NCI-H1694 (cell line): ENCODE measurements at regions not wholly inside any gene's neighbourhood (a gene's known extent, or its start where the extent isn't known, plus 50 kb on each side); places are given as distances from the start of the nearest gene placed in this dataset.
"Not testable (repeated sequence)": the region's sequence is repeated elsewhere in the genome, so short reads cannot be mapped to it uniquely, and the experiment has no call there.

ENCODE experiments used
- DNase-seq: peaks from one replicate; lab custom pipeline; 2025; lab: John Stamatoyannopoulos, UW

DNA sequence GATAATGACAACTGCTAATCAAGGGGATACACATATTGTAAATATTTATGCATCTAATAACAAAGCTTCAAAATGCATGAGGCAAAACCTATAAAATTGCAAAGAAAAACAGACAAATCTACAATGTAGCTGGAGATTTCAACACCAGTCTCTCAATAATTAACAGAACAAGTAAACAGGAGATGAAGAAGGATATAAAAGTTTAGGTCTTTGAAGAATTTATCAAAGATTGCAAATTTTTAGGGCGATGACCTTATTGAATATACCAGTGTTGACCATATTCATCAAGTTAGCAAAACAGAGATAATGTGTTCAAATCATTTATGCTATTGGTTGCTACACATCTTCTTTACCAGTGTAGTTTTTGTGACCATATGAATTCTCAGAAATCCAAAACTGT is 237.8 kb upstream of the SGK1 start:
- no peak for DNase-seq

DNA sequence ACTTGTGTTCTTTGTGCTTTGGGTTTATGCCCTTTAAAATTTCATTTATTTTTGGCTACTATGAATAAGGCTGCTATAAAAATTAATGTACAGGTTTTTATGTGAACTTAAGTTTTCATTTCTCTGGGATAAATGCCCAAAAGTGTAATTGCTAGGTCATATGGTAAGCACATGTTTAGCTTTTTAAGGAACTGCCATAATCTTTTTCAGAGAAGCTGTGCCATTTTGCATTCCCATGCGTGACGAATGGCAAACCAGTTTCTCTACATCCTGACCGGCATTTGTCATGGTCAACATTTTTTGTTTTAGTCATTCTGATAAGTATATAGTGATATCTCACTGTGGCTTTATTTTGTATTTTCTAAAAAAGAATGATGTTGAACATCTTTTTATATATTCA is 236.0 kb upstream of the SGK1 start:
- DNase-seq = no peak

- DNase-seq = no peak
These were observed 233.5 kb upstream of the SGK1 start for GRCh38 chr6:134551245-134551960.

- DNase-seq = no peak
These were observed 232.7 kb upstream of the SGK1 start for GRCh38 chr6:134550604-134551003.

DNA sequence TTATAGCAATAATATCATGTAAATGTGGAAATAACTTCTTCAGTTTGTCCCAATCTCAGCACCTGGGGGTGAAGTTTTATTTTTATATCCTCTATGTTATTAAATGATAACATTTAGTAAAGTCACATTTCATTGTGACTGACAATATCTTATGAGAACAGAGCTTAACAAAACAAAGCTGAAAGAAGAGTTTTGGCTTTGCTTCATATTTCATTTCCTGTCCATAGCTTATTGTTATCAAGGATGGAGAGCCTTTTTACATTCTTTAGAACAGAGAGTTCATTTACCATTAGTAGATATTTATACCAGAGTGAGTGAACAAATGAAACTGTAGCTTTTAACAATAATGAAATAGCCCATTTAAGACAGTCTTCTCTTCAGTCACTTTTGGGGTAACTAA is 231.9 kb upstream of the SGK1 start:
- DNase-seq = no peak

- DNase-seq = no peak
These were observed 229.2 kb upstream of the SGK1 start for GRCh38 chr6:134546962-134547645.

GRCh38 chr6:134544737-134545136 is 226.8 kb upstream of the SGK1 start:
- no peak for DNase-seq

GRCh38 chr6:134543128-134543527 is 225.2 kb upstream of the SGK1 start:
- DNase-seq = no peak

DNA sequence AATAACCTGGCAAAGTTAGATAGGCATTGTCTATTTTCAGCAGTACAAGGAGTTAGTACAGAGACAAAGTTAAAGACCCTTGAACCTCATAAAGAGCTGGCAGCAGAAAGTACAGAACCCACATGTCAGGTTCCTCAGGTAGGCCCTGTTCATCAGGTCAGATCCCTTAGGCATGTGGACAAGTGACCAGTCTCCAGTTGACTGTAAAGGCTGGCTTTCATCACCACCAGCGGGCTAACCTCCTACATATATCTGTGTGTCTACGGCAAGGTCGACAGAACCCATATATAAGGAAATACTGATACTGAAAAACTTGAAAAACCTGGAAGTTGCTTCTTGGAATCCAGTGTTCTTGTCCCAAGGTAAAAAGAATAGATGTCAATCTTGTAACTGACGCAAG is 223.1 kb upstream of the SGK1 start:
- no peak for DNase-seq

DNA sequence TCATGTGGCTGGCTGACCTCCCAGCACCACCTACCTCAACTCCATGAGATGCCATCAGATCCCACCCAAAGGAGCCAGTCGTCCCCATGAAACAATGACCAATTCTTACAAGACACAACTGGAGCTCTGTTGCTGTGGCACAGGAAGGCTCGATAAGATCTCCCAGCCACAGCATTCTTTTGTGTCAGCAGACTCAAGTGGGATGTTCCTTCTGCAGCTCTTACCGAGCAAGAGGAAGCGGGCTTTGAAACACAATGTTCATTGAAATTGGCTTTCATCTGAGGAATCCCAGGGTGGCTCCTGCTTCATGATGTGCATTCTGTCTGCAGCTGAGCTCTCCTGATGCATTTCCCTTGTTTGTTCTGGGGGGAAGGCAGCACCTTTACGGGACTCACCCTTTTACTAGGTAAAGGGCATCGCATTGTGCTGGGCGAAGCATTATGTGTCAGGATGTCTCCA is 222.0 kb upstream of the SGK1 start:
- DNase-seq = no peak

- not testable (repeated sequence) for DNase-seq
These were observed 219.9 kb upstream of the SGK1 start for GRCh38 chr6:134537765-134538164.

DNA sequence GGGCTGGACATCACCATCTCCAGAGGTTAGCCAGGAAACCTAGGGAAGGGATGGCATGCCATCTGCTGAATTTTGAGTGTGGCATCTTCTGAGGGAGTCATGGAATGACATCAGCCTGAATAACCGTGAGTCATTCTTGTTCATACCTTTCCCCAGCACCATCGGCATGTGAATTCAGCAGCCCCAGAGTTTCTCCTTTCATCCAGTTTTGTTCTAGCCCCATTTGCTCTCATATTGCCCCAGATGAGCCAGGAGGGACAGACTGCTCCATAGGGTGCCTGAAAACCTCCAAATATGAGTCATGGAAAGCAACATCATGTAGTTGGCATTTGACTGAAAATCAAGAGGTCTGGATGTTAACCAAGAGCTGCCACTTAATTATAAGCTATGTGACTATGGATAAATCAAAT is 219.2 kb upstream of the SGK1 start:
- DNase-seq = no peak

GRCh38 chr6:134535831-134536230 is 217.9 kb upstream of the SGK1 start:
- no peak for DNase-seq

- no peak for DNase-seq
These were observed 216.8 kb upstream of the SGK1 start for GRCh38 chr6:134534708-134535149.

DNA sequence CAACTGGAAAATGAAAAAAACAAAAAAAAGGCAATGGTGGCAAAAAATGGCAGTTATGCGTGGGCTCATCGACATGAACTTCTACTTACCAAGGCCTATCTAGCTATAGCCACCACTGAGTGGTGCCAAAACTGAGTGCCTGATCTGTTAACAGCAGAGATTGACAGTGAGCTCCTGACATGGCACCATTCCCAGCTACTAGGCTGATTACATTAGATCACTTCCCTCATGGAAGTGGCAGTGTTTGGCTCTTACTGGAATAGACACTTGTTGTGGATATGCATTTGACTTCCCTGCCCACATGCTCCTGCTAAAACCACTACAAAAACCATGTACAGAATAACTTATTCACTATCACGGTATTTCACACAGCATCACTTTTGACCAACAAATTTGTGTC is 216.1 kb upstream of the SGK1 start:
- no peak for DNase-seq

GRCh38 chr6:134532694-134533624 is 215.0 kb upstream of the SGK1 start:
- no peak for DNase-seq

GRCh38 chr6:134531611-134532010 is 213.7 kb upstream of the SGK1 start:
- DNase-seq = no peak

DNA sequence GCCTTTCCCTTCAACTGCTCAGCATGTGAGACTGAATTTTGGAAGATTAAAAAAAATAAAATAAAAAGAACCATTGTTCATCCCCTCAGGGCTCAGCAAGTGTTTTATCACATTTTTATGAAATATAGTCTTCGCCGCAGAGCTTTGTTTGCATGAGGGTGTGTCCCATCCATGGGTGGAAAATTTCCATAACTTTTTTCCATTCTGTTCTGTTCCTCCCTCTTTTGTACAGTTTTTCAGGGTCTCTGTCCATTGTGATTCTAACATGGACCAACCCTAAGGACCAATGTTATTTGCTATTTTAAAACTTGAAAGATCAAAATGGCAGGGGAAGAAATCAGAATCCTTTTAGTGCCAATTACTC is 213.3 kb upstream of the SGK1 start:
- DNase-seq = no peak

GRCh38 chr6:134529921-134530320 is 212.0 kb upstream of the SGK1 start:
- DNase-seq = no peak

GRCh38 chr6:134529305-134529704 is 211.4 kb upstream of the SGK1 start:
- no peak for DNase-seq

DNA sequence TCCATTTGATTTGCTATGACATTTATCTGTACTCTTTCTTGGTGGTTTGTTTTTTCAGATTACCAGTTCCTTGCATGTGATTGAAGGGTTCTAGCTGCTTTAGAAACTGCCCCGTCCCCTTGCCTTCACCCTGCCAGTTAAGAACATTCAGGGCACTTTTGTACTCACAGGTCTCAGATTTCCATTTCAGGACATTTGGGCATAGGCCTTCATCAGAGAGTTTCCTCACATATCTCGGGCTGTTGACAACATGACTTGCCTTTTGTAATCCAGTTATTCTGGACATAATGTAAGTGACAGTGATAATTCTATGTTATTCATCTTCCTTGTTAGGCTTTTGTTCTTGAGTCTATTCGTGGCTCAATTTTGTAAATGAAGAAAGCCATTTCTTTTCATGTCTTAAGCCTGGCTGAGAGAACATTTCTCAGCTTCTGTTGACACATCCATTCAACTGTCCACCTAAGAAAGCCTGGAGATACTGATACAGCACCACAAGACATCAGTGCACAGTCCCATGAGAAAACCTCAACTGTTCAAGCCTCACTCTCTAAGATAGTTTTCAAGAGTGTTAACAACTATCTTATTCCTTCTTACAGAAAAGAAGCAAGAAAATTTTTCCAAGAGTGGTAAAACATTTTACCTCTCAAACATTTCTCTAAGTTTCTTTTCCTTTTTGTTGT is 209.3 kb upstream of the SGK1 start:
- no peak for DNase-seq
